ENCODE measurements at regions not wholly inside any gene's neighbourhood (a gene's known extent, or its start where the extent isn't known, plus 50 kb on each side); places are given as distances from the start of the nearest gene placed in this dataset.

- H3K27ac ChIP-seq (ENCODE audit: low read depth in 2 of 2, low read length in 2 of 2), result no peak overlapping the region
- no peaks in the 10 kb centered on the region for H3K27me3 ChIP-seq (ENCODE audit: control insufficient read depth, insufficient read depth, low read length)
- no peak overlapping the region for H3K9ac ChIP-seq (ENCODE audit: low read length in 3 of 3)
- no peaks in the 10 kb centered on the region for H3K36me3 ChIP-seq (ENCODE audit: control insufficient read depth in 2 of 3, insufficient read depth in 3 of 3, low read length in 3 of 3)
- intact Hi-C loops (cut with DNase I), result no loop called here
- H3K9me3 ChIP-seq (ENCODE audit: control insufficient read depth in 2 of 3, insufficient read depth in 1 of 3, low read length in 3 of 3), result no peaks in the 10 kb centered on the region
- no peak overlapping the region for H3K4me3 ChIP-seq (ENCODE audit: low read length in 3 of 3)
- FAIRE-seq, result no peak
- no peak for DNase-seq
- no peak for TF ChIP-seq CTCF (IDR thresholded peaks at IDR 0.05; ENCODE audit: borderline replicate concordance, extremely low read depth, insufficient read depth)
- H3K4me1 ChIP-seq (ENCODE audit: control insufficient read depth in 2 of 3, insufficient read depth in 2 of 3, low read depth in 1 of 3, low read length in 3 of 3), result no peaks in the 10 kb centered on the region
These were observed 587.1 kb upstream of the ZNF717 start for GRCh38 chr3:76372497-76372896.

- FAIRE-seq, result no peak
- no peak overlapping the region for H3K27ac ChIP-seq (ENCODE audit: low read depth in 2 of 2, low read length in 2 of 2)
- no peak overlapping the region for H3K9ac ChIP-seq (ENCODE audit: low read length in 3 of 3)
- no peaks in the 10 kb centered on the region for H3K36me3 ChIP-seq (ENCODE audit: control insufficient read depth in 2 of 3, insufficient read depth in 3 of 3, low read length in 3 of 3)
- no peaks in the 10 kb centered on the region for H3K4me1 ChIP-seq (ENCODE audit: control insufficient read depth in 2 of 3, insufficient read depth in 2 of 3, low read depth in 1 of 3, low read length in 3 of 3)
- H3K9me3 ChIP-seq (ENCODE audit: control insufficient read depth in 2 of 3, insufficient read depth in 1 of 3, low read length in 3 of 3), result no peaks in the 10 kb centered on the region
- no peak for DNase-seq
- intact Hi-C loops (cut with DNase I), result no loop called here
- no peaks in the 10 kb centered on the region for H3K27me3 ChIP-seq (ENCODE audit: control insufficient read depth, insufficient read depth, low read length)
- TF ChIP-seq CTCF (IDR thresholded peaks at IDR 0.05; ENCODE audit: borderline replicate concordance, extremely low read depth, insufficient read depth), result no peak
- no peak overlapping the region for H3K4me3 ChIP-seq (ENCODE audit: low read length in 3 of 3)
These were observed 591.7 kb upstream of the ZNF717 start for GRCh38 chr3:76377074-76377473.

GRCh38 chr3:76378789-76379188, 593.4 kb upstream of the ZNF717 start:
- no peak for TF ChIP-seq CTCF (IDR thresholded peaks at IDR 0.05; ENCODE audit: borderline replicate concordance, extremely low read depth, insufficient read depth)
- Histone ChIP-seq H3K27me3 (ENCODE audit: control insufficient read depth, insufficient read depth, low read length) (no peaks in the 10 kb centered on the region), H3K9me3 (ENCODE audit: control insufficient read depth in 2 of 3, insufficient read depth in 1 of 3, low read length in 3 of 3) (no peaks in the 10 kb centered on the region), H3K4me3 (ENCODE audit: low read length in 3 of 3) (no peak overlapping the region), H3K27ac (ENCODE audit: low read depth in 2 of 2, low read length in 2 of 2) (no peak overlapping the region), H3K9ac (ENCODE audit: low read length in 3 of 3) (no peak overlapping the region), H3K4me1 (ENCODE audit: control insufficient read depth in 2 of 3, insufficient read depth in 2 of 3, low read depth in 1 of 3, low read length in 3 of 3) (no peaks in the 10 kb centered on the region), H3K36me3 (ENCODE audit: control insufficient read depth in 2 of 3, insufficient read depth in 3 of 3, low read length in 3 of 3) (no peaks in the 10 kb centered on the region)
- FAIRE-seq, result no peak
- DNase-seq, result peak in 2 of 5 donors; percentile 17 to 21
- intact Hi-C loops (cut with DNase I), result no loop called here

DNA sequence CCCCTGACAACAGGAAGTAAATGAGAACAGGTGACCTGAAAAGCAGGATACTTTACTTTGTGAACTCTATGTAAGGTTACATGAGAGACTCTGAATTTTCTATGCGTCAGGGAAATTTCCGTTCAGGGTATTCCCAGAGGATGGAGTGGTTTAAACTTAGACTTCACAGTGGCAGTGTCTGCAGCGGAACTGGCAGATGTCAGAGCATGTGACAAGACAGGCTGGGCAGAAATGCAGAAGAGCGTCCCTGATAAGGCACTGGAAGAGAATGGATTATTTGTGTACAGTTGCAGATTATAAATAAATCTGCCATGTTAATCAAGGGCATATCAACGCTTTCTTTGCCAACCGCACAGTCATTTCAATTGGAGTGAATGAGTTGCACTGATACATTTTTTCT, 598.4 kb upstream of the ZNF717 start:
- intact Hi-C loops (cut with DNase I), result no loop called here

More for the DNA sequence above, 598.4 kb upstream of the ZNF717 start:
- no peak for TF ChIP-seq CTCF (IDR thresholded peaks at IDR 0.05; ENCODE audit: borderline replicate concordance, extremely low read depth, insufficient read depth)
- no peak overlapping the region for H3K9ac ChIP-seq (ENCODE audit: low read length in 3 of 3)
- no peaks in the 10 kb centered on the region for H3K36me3 ChIP-seq (ENCODE audit: control insufficient read depth in 2 of 3, insufficient read depth in 3 of 3, low read length in 3 of 3)
- DNase-seq, result peak in 1 of 5 donors; percentile 28
- H3K27ac ChIP-seq (ENCODE audit: low read depth in 2 of 2, low read length in 2 of 2), result no peak overlapping the region
- no peaks in the 10 kb centered on the region for H3K27me3 ChIP-seq (ENCODE audit: control insufficient read depth, insufficient read depth, low read length)
- no peak for FAIRE-seq
- no peaks in the 10 kb centered on the region for H3K9me3 ChIP-seq (ENCODE audit: control insufficient read depth in 2 of 3, insufficient read depth in 1 of 3, low read length in 3 of 3)
- no peak overlapping the region for H3K4me3 ChIP-seq (ENCODE audit: low read length in 3 of 3)
- no peaks in the 10 kb centered on the region for H3K4me1 ChIP-seq (ENCODE audit: control insufficient read depth in 2 of 3, insufficient read depth in 2 of 3, low read depth in 1 of 3, low read length in 3 of 3)
